ENCODE measurements at regions not wholly inside any gene's neighbourhood (a gene's known extent, or its start where the extent isn't known, plus 50 kb on each side); places are given as distances from the start of the nearest gene placed in this dataset.

GRCh38 chr4:130995988-130996387 lies 1900.0 kb downstream of the C4orf33 start:
- Mint-ChIP-seq H3K36me3 (ENCODE audit: low read depth) (no peaks in the 10 kb centered on the region), H3K4me1 (ENCODE audit: low read depth) (no peaks in the 10 kb centered on the region), H3K27ac (no peak overlapping the region), H3K27me3 (no peaks in the 10 kb centered on the region), H3K4me3 (no peak overlapping the region), H3K9me3 (peaks cover 3% of the 10 kb centered on the region)
- intact Hi-C loops (cut with DNase I, micrococcal nuclease) = no loop called here
- no peaks in the 10 kb centered on the region for H3K36me3 ChIP-seq (ENCODE audit: insufficient read depth, low read length)
- ATAC-seq (ENCODE audit: poor library complexity) = no peak
- H3K9me3 ChIP-seq (ENCODE audit: control insufficient read depth in 1 of 2, insufficient read depth in 1 of 2, low read length in 2 of 2) = peaks cover 5 to 10% of the 10 kb centered on the region in 2 experiments
- no peaks in the 10 kb centered on the region for H3K4me1 ChIP-seq (ENCODE audit: insufficient read depth, low read length)
- no peaks in the 10 kb centered on the region for H3K27me3 ChIP-seq (ENCODE audit: control insufficient read depth in 1 of 2, insufficient read depth in 2 of 2, low read length in 2 of 2)
- no peak for TF ChIP-seq CTCF (IDR thresholded peaks at IDR 0.05)
- no peak overlapping the region for H3K4me3 ChIP-seq (ENCODE audit: low read length)
- ChIA-PET CTCF (no interaction called here), POLR2A (no interaction called here)
- H3K27ac ChIP-seq (ENCODE audit: low read depth in 1 of 2, low read length in 2 of 2) = no peak overlapping the region
- DNase-seq = no peak

GRCh38 chr4:131001371-131001770 lies 1905.4 kb downstream of the C4orf33 start:
- DNase-seq (no peak), ATAC-seq (ENCODE audit: poor library complexity) (no peak)
- no peak overlapping the region for H3K27ac Mint-ChIP-seq
- intact Hi-C loops (cut with DNase I, micrococcal nuclease) = no loop called here
- Histone ChIP-seq H3K4me1 (ENCODE audit: insufficient read depth, low read length) (no peaks in the 10 kb centered on the region), H3K27ac (ENCODE audit: low read depth in 1 of 2, low read length in 2 of 2) (no peak overlapping the region), H3K36me3 (ENCODE audit: insufficient read depth, low read length) (no peaks in the 10 kb centered on the region), H3K9me3 (ENCODE audit: control insufficient read depth in 1 of 2, insufficient read depth in 1 of 2, low read length in 2 of 2) (peaks cover 5 to 6% of the 10 kb centered on the region in 2 experiments), H3K4me3 (ENCODE audit: low read length) (no peak overlapping the region), H3K27me3 (ENCODE audit: control insufficient read depth in 1 of 2, insufficient read depth in 2 of 2, low read length in 2 of 2) (no peaks in the 10 kb centered on the region)
- no peaks in the 10 kb centered on the region for H3K36me3 Mint-ChIP-seq (ENCODE audit: low read depth)
- no peaks in the 10 kb centered on the region for H3K27me3 Mint-ChIP-seq
- CTCF ChIA-PET = no interaction called here
- peaks cover 3% of the 10 kb centered on the region for H3K9me3 Mint-ChIP-seq
- no peaks in the 10 kb centered on the region for H3K4me1 Mint-ChIP-seq (ENCODE audit: low read depth)
- no peak overlapping the region for H3K4me3 Mint-ChIP-seq
- POLR2A ChIA-PET = no interaction called here
- no peak for TF ChIP-seq CTCF (IDR thresholded peaks at IDR 0.05)

GRCh38 chr4:131002132-131002531 lies 1906.2 kb downstream of the C4orf33 start:
- H3K9me3 Mint-ChIP-seq = peaks cover 3% of the 10 kb centered on the region
- intact Hi-C loops (cut with DNase I, micrococcal nuclease) = no loop called here
- no peak overlapping the region for H3K27ac ChIP-seq (ENCODE audit: low read depth in 1 of 2, low read length in 2 of 2)
- no peak for ATAC-seq (ENCODE audit: poor library complexity)
- H3K4me3 ChIP-seq (ENCODE audit: low read length) = no peak overlapping the region
- no peak overlapping the region for H3K27ac Mint-ChIP-seq
- H3K9me3 ChIP-seq (ENCODE audit: control insufficient read depth in 1 of 2, insufficient read depth in 1 of 2, low read length in 2 of 2) = peaks cover 0 to 6% of the 10 kb centered on the region in 2 experiments
- no peak overlapping the region for H3K4me3 Mint-ChIP-seq
- no peaks in the 10 kb centered on the region for H3K36me3 ChIP-seq (ENCODE audit: insufficient read depth, low read length)
- no peaks in the 10 kb centered on the region for H3K27me3 ChIP-seq (ENCODE audit: control insufficient read depth in 1 of 2, insufficient read depth in 2 of 2, low read length in 2 of 2)
- H3K36me3 Mint-ChIP-seq (ENCODE audit: low read depth) = no peaks in the 10 kb centered on the region
- DNase-seq = no peak
- no peaks in the 10 kb centered on the region for H3K4me1 Mint-ChIP-seq (ENCODE audit: low read depth)
- ChIA-PET POLR2A (no interaction called here), CTCF (no interaction called here)
- H3K27me3 Mint-ChIP-seq = no peaks in the 10 kb centered on the region
- no peak for TF ChIP-seq CTCF (IDR thresholded peaks at IDR 0.05)
- no peaks in the 10 kb centered on the region for H3K4me1 ChIP-seq (ENCODE audit: insufficient read depth, low read length)

Data from CD4-positive, alpha-beta T cell (primary cell).